ENCODE measurements at regions not wholly inside any gene's neighbourhood (a gene's known extent, or its start where the extent isn't known, plus 50 kb on each side); places are given as distances from the start of the nearest gene placed in this dataset.

DNA sequence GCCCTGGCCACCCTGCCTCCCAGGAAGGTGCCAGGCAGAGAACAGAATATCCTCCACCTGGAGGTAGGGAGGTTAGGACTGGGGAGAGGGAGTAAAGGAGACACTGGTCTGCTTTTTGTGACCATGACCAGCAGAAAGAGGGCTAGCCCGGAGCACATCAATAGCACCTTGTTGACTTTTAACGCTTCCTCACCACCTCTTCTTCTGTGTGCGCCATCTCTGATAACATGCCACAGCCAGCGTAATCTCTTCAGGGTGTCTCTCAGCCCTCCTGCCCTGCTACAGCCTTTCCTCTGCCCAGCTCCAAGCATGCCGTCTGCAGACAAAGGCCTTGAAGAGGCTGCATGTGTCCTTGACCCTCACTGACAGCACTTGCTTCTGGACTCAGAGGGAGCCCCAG is 50.9 kb upstream of the GJA5 start:
- DNase-seq (ENCODE audit: low read depth) = no peak
- TF ChIP-seq, protein P1, sequence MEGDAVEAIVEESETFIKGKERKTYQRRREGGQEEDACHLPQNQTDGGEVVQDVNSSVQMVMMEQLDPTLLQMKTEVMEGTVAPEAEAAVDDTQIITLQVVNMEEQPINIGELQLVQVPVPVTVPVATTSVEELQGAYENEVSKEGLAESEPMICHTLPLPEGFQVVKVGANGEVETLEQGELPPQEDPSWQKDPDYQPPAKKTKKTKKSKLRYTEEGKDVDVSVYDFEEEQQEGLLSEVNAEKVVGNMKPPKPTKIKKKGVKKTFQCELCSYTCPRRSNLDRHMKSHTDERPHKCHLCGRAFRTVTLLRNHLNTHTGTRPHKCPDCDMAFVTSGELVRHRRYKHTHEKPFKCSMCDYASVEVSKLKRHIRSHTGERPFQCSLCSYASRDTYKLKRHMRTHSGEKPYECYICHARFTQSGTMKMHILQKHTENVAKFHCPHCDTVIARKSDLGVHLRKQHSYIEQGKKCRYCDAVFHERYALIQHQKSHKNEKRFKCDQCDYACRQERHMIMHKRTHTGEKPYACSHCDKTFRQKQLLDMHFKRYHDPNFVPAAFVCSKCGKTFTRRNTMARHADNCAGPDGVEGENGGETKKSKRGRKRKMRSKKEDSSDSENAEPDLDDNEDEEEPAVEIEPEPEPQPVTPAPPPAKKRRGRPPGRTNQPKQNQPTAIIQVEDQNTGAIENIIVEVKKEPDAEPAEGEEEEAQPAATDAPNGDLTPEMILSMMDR (conservative IDR thresholded peaks at IDR 0.05; ENCODE audit: low read length) = no peak
- no peak overlapping the region for H3K4me3 ChIP-seq (ENCODE audit: low read length)

DNA sequence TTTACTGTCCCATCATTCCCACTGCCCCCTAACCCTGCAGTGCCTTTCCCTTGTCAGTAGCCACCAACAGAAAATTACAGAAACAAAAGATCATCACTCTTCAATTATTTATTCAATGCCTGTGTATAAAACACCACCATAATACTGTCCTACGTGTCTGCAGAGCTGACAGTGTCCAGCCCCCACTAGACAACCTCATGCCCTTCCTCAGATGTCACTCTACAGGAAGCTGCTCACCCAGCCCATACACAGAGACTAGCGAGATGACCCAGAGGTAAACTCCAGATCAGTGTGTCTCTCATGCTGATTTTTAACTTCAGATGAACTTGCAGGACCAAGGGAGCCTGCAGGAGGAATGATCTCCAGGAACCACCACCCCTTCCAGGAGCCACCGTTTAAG is 51.3 kb upstream of the GJA5 start:
- no peak overlapping the region for H3K4me3 ChIP-seq (ENCODE audit: low read length)
- DNase-seq (ENCODE audit: low read depth) = no peak
- TF ChIP-seq, protein P1 (conservative IDR thresholded peaks at IDR 0.05; ENCODE audit: low read length) = no peak

DNA sequence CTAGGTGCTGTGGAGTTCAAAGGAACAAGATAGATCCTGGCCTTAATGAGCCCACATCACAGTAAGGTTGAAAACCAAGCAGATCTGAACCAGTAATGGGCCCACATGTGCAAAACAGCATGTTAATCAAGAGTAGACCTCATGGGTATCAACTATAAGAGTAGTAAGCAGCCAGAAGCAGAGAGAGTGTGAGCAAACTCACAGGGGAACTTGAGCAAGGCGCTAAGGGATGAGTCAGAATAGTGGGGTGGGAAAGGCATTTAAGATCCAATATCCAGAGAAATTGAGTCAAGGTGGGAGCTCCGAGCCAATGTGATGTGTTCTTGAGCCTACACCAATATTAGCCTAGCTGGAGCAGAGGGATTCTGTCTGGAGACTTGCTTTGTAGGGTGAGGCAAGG is 52.4 kb upstream of the GJA5 start:
- TF ChIP-seq, protein P1 (conservative IDR thresholded peaks at IDR 0.05; ENCODE audit: low read length) = no peak
- DNase-seq (ENCODE audit: low read depth) = no peak

DNA sequence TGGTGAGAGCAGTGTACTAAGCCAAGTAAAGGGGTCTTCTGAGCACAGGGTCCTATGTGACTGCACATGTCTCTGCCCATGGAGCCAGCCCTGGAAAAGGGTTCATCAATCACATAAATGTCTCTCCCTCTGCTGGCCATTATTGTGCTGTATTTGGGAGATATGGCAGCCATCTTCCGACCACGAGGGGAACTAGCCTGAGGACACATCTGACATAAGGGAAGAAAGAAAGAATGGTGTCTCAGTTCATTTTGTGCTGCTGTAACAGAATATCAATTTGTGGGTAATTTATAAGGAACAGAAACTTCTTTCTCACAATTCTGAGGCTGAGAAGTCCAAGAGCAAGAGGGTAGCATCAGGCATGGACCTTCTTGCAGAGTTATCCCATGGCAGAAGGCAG is 55.1 kb upstream of the GJA5 start:
- TF ChIP-seq, protein P1 (conservative IDR thresholded peaks at IDR 0.05; ENCODE audit: low read length) = no peak
- no peak for DNase-seq (ENCODE audit: low read depth)
- H3K4me3 ChIP-seq (ENCODE audit: low read length) = no peak overlapping the region

More for the DNA sequence above, 52.4 kb upstream of the GJA5 start:
- no peak overlapping the region for H3K4me3 ChIP-seq (ENCODE audit: low read length)

DNA sequence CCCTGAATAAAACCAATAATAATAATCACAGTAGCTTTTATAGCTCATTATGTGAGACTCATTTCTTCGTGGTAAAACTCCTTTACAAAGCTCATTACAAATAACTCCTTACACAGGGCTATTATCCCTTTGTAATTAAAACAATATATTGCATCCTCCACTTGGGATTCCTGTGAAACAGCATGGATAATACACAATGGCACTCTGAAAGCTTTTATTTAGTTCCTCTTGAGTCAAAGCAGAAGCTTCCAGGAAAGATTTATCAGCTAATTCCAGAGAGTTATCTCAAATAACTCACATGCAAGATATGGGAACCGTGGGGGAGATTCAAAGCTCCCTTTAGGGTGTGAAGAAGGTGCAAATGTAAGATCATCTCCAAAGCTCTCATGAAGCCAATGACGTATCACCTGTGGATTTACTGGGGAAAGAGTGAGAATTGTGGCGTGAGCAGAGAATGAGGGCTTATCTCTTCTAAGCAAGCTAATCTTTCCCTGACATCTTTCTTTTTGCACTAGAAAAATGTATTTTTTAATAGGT is 60.4 kb upstream of the GJA5 start:
- no peak overlapping the region for H3K4me3 ChIP-seq (ENCODE audit: low read length)
- TF ChIP-seq, protein P1 (conservative IDR thresholded peaks at IDR 0.05; ENCODE audit: low read length) = no peak
- no peak for DNase-seq (ENCODE audit: low read depth)

DNA sequence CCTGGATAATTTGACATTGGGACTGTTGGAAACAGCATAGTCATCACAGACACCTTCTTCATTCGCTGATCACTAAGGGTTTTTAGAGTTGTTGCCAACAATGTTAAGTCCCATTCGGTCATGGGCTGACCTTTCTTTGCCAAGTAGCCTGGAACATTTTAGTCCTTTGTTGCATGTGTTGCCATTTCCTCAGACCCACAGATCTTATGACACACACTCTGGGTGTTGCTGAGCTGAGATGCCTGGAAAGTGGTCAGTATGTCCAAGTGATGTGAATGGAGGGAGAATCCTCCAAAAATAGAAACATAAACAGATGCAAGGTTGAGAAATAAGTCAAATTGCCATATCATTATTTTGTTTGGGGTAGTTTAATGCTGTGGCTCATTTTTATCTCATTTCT is 61.5 kb upstream of the GJA5 start:
- peak; percentile 68 for DNase-seq (ENCODE audit: low read depth)
- no peak overlapping the region for H3K4me3 ChIP-seq (ENCODE audit: low read length)
- TF ChIP-seq, protein P1 (conservative IDR thresholded peaks at IDR 0.05; ENCODE audit: low read length) = no peak

DNA sequence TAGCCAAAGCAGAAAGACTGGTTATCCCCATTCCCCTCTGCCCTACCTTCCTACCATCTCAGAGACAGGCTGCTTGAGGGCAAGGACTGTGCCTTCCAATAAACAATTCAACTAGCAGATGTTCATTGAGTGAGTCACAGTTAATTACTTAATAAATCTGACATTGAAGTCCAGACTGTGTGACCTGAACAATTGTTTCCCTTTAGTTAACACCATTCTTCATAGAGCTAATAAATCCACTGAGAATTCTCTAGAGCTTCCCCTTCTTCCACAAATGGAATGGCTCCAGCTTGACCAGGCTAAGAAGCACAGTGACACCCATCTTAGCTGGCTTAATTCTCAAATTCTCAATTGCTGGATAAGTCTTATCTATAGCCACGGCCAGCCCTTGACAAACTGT is 61.9 kb upstream of the GJA5 start:
- peak; percentile 47 for DNase-seq (ENCODE audit: low read depth)
- TF ChIP-seq, protein P1 (conservative IDR thresholded peaks at IDR 0.05; ENCODE audit: low read length) = no peak
- H3K4me3 ChIP-seq (ENCODE audit: low read length) = no peak overlapping the region

Data from AG10803 (cell line).